ENCODE measurements at regions not wholly inside any gene's neighbourhood (a gene's known extent, or its start where the extent isn't known, plus 50 kb on each side); places are given as distances from the start of the nearest gene placed in this dataset.

DNA sequence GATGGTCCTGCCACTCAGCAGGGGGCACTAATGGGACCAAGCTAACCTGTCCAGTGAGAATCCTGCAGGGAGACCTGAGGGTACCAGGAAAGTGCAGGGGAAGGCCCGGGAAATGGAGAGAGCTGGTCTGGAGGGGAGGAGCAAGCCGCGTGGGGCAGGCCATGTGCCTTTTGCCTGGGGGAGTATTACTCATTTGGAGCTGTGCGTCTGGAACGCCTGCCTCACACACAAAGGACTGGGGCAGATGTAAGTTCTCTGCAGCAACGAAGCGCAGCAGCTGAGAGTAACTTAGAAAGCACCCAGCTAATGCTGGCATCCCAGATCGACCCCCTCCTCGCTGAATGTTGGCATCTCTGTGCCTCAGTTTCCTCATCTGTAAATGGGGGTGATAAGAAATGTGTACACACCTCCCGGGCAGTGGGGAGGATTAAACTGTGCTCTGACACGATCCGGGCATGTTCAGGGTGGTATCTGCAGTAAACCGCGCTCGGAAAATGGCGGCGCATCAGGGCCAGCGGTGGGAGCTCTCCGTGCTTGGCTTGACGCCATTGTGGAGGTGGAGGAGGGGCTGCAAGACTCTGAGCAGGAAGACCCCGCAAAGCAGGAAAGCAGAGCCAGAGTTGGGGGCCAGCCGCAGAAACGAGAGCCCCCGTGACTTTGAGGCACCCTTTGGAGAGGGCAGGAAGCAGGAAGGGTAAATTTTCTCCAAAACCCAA lies 212.5 kb downstream of the NPHP4 start:
- H3K27me3 ChIP-seq (ENCODE audit: control insufficient read depth in 2 of 2, insufficient read depth in 2 of 2, low read length in 2 of 2): no peaks in the 10 kb centered on the region
- H3K4me1 ChIP-seq (ENCODE audit: control insufficient read depth in 1 of 2, insufficient read depth in 2 of 2, low read length in 2 of 2): no peaks in the 10 kb centered on the region
- intact Hi-C loops (cut with micrococcal nuclease): no loop called here
- H3K4me3 ChIP-seq (replicated peaks in 1 of 3; ENCODE audit: low read depth in 2 of 3, low read length in 3 of 3): no peak overlapping the region
- H3K4me2 ChIP-seq (replicated peaks; ENCODE audit: extremely low read depth, low read length, poor library complexity, severe bottlenecking): no peak overlapping the region
- H4K20me1 ChIP-seq (ENCODE audit: insufficient read depth, low read length): no peaks in the 10 kb centered on the region
- Mint-ChIP-seq H3K36me3 (no peaks in the 10 kb centered on the region), H3K9me3 (peaks cover 0 to 23% (median 9%) of the 10 kb centered on the region in 7 donors), H3K27ac (no peak overlapping the region), H3K27me3 (ENCODE audit: low read depth in 3 of 3) (peaks cover 0 to 3% (median 2%) of the 10 kb centered on the region in 3 donors), H3K4me1 (no peaks in the 10 kb centered on the region), H3K4me3 (no peak overlapping the region)
- H3K9ac ChIP-seq (ENCODE audit: insufficient read depth, low read length, poor library complexity, severe bottlenecking): no peak overlapping the region
- DNase-seq: no peak
- no peak overlapping the region for H2AFZ ChIP-seq (ENCODE audit: insufficient read depth, low read depth, low read length, poor library complexity, severe bottlenecking)
- peaks cover 0 to 5% of the 10 kb centered on the region in 2 donors for H3K9me3 ChIP-seq (replicated peaks in 1 of 2; ENCODE audit: control insufficient read depth in 1 of 2, insufficient read depth in 1 of 2, low read length in 2 of 2)
- no peak overlapping the region for H3K27ac ChIP-seq (ENCODE audit: low read depth in 1 of 2, low read length in 2 of 2)
- H3K79me2 ChIP-seq (ENCODE audit: insufficient read depth, low read length): no peaks in the 10 kb centered on the region
- 94% methylated on average over 16 of the region's 24 CpGs for WGBS (ENCODE audit: insufficient coverage)
- TF ChIP-seq, protein P1, sequence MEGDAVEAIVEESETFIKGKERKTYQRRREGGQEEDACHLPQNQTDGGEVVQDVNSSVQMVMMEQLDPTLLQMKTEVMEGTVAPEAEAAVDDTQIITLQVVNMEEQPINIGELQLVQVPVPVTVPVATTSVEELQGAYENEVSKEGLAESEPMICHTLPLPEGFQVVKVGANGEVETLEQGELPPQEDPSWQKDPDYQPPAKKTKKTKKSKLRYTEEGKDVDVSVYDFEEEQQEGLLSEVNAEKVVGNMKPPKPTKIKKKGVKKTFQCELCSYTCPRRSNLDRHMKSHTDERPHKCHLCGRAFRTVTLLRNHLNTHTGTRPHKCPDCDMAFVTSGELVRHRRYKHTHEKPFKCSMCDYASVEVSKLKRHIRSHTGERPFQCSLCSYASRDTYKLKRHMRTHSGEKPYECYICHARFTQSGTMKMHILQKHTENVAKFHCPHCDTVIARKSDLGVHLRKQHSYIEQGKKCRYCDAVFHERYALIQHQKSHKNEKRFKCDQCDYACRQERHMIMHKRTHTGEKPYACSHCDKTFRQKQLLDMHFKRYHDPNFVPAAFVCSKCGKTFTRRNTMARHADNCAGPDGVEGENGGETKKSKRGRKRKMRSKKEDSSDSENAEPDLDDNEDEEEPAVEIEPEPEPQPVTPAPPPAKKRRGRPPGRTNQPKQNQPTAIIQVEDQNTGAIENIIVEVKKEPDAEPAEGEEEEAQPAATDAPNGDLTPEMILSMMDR (IDR thresholded peaks at IDR 0.05): no peak
- no peaks in the 10 kb centered on the region for H3K36me3 ChIP-seq (replicated peaks in 1 of 2; ENCODE audit: control insufficient read depth in 1 of 2, insufficient read depth in 2 of 2, low read length in 2 of 2)

DNA sequence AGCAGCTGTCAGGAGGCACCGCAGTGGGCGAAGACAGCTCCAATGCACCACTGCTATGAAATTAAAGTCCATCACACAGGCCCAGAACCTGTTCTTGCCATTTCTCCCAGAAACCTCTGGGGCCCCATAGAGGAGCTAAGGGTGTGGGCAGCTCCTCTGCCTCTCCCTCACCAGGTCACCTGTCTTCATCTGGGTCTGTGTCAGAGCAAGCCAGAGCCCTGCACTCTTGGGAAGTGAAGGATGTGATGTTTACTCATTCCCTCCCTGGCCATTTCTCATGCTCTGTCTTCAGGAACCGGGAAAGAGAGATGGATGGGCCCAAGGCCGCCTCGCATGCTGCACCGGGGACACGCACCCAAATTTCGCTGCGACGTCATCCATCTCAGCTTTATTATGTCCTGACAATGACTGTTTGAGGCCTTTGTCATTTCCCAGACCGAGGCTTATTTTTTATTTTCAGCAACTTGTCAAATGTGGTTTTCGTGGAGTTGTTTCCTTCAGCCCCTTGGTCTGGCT lies 216.1 kb downstream of the NPHP4 start:
- peaks cover 0 to 23% (median 9%) of the 10 kb centered on the region in 7 donors for H3K9me3 Mint-ChIP-seq
- no peak overlapping the region for H3K4me2 ChIP-seq (replicated peaks; ENCODE audit: extremely low read depth, low read length, poor library complexity, severe bottlenecking)
- no peaks in the 10 kb centered on the region for H3K27me3 ChIP-seq (ENCODE audit: control insufficient read depth in 2 of 2, insufficient read depth in 2 of 2, low read length in 2 of 2)
- H3K4me1 Mint-ChIP-seq: peaks cover 3% of the 10 kb centered on the region
- no peak overlapping the region for H3K27ac ChIP-seq (ENCODE audit: low read depth in 1 of 2, low read length in 2 of 2)
- no peak for DNase-seq
- H2AFZ ChIP-seq (ENCODE audit: insufficient read depth, low read depth, low read length, poor library complexity, severe bottlenecking): no peak overlapping the region
- peaks cover 0 to 5% (median under 1%) of the 10 kb centered on the region in 3 donors for H3K27me3 Mint-ChIP-seq (ENCODE audit: low read depth in 3 of 3)
- no peak overlapping the region for H3K9ac ChIP-seq (ENCODE audit: insufficient read depth, low read length, poor library complexity, severe bottlenecking)
- H3K79me2 ChIP-seq (ENCODE audit: insufficient read depth, low read length): no peaks in the 10 kb centered on the region
- no peak overlapping the region for H3K4me3 ChIP-seq (replicated peaks in 1 of 3; ENCODE audit: low read depth in 2 of 3, low read length in 3 of 3)
- peaks cover 0 to 5% of the 10 kb centered on the region in 2 donors for H3K4me1 ChIP-seq (ENCODE audit: control insufficient read depth in 1 of 2, insufficient read depth in 2 of 2, low read length in 2 of 2)
- H3K36me3 ChIP-seq (replicated peaks in 1 of 2; ENCODE audit: control insufficient read depth in 1 of 2, insufficient read depth in 2 of 2, low read length in 2 of 2): no peaks in the 10 kb centered on the region
- H4K20me1 ChIP-seq (ENCODE audit: insufficient read depth, low read length): no peaks in the 10 kb centered on the region
- TF ChIP-seq, protein P1 (IDR thresholded peaks at IDR 0.05): no peak
- H3K27ac Mint-ChIP-seq: no peak overlapping the region
- peaks cover 0 to 5% of the 10 kb centered on the region in 2 donors for H3K9me3 ChIP-seq (replicated peaks in 1 of 2; ENCODE audit: control insufficient read depth in 1 of 2, insufficient read depth in 1 of 2, low read length in 2 of 2)
- 89% methylated on average over 10 of the region's 12 CpGs for WGBS (ENCODE audit: insufficient coverage)
- H3K4me3 Mint-ChIP-seq: no peak overlapping the region
- intact Hi-C loops (cut with micrococcal nuclease): no loop called here
- no peaks in the 10 kb centered on the region for H3K36me3 Mint-ChIP-seq
